Pancreas (tissue), 10 donors: ENCODE measurements at regions not wholly inside any gene's neighbourhood (a gene's known extent, or its start where the extent isn't known, plus 50 kb on each side); places are given as distances from the start of the nearest gene placed in this dataset.

Source experiments
- ATAC-seq, 4 donors: fragments of 200-7000 bp; cut with Tn5 transposase; one replicate each; pipeline versions ENCODE4 v1.8.0 to v1.9.1; 2020; ENCODE audit warnings: mild to moderate bottlenecking in 4 of 4, moderate library complexity in 4 of 4
- DNase-seq, 6 donors: peaks; one replicate each; pipeline ENCODE4 v3.0.0-alpha.2; 2020
- FAIRE-seq: peaks from 2 replicates; lab custom pipeline; 2012; peaks lifted over from hg19 to GRCh38; lab: Jason Lieb, UNC
- H3K27ac ChIP-seq, 4 donors: fragments of 200-600 bp; sonication (generic); 1 replicate in 3 of 4; 2 replicates in 1 of 4; pipeline versions ENCODE4 v1.5.0 to v1.8.0; 2020
- H3K27me3 ChIP-seq, 4 donors: fragments of 200-600 bp; one replicate each; pipeline ENCODE4 v1.8.0; 2021
- H3K36me3 ChIP-seq, 3 donors: fragments of 200-600 bp; sonication (generic) in 1 of 3; one replicate each; pipeline versions ENCODE4 v1.5.0 to v1.8.0; 2020 to 2021
- H3K4me1 ChIP-seq, 3 donors: fragments of 200-600 bp; one replicate each; pipeline ENCODE4 v1.8.0; 2021
- H3K4me3 ChIP-seq, 4 donors: fragments of 200-600 bp; sonication (generic) in 2 of 4; one replicate each; pipeline versions ENCODE4 v1.5.0 to v1.8.0; 2020 to 2021
- H3K9me3 ChIP-seq, 4 donors: fragments of 200-600 bp; one replicate each; pipeline ENCODE4 v1.8.0; 2021
- WGBS, 2 donors: extraction: QIAGEN DNeasy Blood & Tissue Kit; methylation state at CpG; one replicate each; pipeline ENCODE4 v1.1.7; 2013; 5-methylcytosine and 5-hydroxymethylcytosine counted together
- intact Hi-C, 3 donors: fragments of 100-400 bp; cut with DNase I; formaldehyde crosslinking; loops; one replicate each; pipeline versions ENCODE4 v1.11.1 to v1.14.2; 2022
- TF ChIP-seq, protein P1 (sequence below), 4 donors: fragments of 200-600 bp; sonication (generic) in 3 of 4; IDR thresholded peaks; one replicate each; pipeline versions ENCODE4 v1.5.0 to v1.8.0; 2021; ENCODE audit warnings: antibody characterized with exemption in 4 of 4
- donor health status: healthy with polysubstance abuse.
- donor health status: DM: no; HTN: no; CAD: no; lungs with moderate emphysema.
- donor health status: DM: no; HTN: no; CAD: no.
- donor health status: control.
- donor health status: control.
- donor health status: Bipolar disorder and iron deficiency.
- donor health status: DM: yes; HTN: yes; CAD: no.
- donor health status: DM: no; HTN: no; CAD: no.
- donor health status: DM: no; HTN: no; CAD: no.
- donor health status: DM: yes; HTN: yes; CAD: no.

DNA sequence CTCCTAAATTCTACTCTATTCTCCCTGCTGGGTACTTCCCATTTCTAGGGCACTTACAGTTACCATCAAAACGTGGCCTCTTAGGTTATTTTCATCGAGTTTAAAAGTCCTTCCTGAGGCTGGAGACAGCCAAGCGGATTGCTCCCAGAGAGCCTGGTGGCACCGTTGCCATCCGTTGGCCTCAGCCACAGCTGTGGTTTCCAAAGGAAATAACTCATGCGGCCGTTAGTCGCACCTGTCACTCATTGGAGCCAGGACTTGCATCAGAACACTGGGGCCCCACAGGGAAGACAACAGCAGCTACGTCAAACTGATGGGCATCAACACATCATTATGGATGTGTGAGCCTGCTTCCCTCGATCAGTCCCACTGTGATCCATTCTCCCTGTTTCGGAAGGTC, 453.4 kb downstream of the BCL11A start:
- DNase-seq (no peak), ATAC-seq (no peak), FAIRE-seq (no peak)
- TF ChIP-seq, protein P1, sequence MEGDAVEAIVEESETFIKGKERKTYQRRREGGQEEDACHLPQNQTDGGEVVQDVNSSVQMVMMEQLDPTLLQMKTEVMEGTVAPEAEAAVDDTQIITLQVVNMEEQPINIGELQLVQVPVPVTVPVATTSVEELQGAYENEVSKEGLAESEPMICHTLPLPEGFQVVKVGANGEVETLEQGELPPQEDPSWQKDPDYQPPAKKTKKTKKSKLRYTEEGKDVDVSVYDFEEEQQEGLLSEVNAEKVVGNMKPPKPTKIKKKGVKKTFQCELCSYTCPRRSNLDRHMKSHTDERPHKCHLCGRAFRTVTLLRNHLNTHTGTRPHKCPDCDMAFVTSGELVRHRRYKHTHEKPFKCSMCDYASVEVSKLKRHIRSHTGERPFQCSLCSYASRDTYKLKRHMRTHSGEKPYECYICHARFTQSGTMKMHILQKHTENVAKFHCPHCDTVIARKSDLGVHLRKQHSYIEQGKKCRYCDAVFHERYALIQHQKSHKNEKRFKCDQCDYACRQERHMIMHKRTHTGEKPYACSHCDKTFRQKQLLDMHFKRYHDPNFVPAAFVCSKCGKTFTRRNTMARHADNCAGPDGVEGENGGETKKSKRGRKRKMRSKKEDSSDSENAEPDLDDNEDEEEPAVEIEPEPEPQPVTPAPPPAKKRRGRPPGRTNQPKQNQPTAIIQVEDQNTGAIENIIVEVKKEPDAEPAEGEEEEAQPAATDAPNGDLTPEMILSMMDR (IDR thresholded peaks at IDR 0.05) = no peak
- H3K36me3 ChIP-seq = no peaks in the 10 kb centered on the region
- H3K27me3 ChIP-seq = no peaks in the 10 kb centered on the region
- H3K4me3 ChIP-seq = no peak overlapping the region
- H3K27ac ChIP-seq = no peak overlapping the region
- WGBS, 2 donors = 87 to 88% methylated on average over 11 of the region's 11 CpGs
- H3K4me1 ChIP-seq = peaks cover 0 to 12% (median 7%) of the 10 kb centered on the region in 3 donors
- intact Hi-C loops = no loop called here
- no peaks in the 10 kb centered on the region for H3K9me3 ChIP-seq

DNA sequence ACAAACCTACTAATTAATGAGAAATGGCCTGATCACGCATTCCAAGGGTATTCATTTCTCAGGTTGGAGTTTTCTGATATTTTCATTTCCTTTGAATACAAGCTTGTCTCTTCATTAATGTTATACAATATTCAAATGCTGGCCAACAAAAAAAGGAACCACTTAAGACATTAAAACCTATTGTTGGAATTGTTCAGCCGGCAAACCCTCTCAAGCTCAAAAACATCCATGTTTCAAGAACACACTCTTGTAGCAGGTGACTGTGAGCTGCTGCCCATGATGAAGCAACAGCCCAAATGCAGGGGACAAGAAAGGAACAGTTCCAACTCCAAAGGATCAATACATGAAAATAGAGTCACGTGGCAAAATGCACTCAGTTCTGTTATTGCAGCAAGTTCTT, 454.5 kb downstream of the BCL11A start:
- H3K4me3 ChIP-seq = no peak overlapping the region
- no peaks in the 10 kb centered on the region for H3K36me3 ChIP-seq
- no peak for ATAC-seq
- DNase-seq = no peak
- no peak overlapping the region for H3K27ac ChIP-seq
- H3K27me3 ChIP-seq = no peaks in the 10 kb centered on the region
- FAIRE-seq = no peak
- TF ChIP-seq, protein P1 (IDR thresholded peaks at IDR 0.05) = no peak
- H3K4me1 ChIP-seq = peaks cover 3 to 19% (median 12%) of the 10 kb centered on the region in 3 donors
- intact Hi-C loops = no loop called here
- WGBS, 2 donors = 66 to 69% methylated on average over 3 of the region's 3 CpGs
- no peaks in the 10 kb centered on the region for H3K9me3 ChIP-seq

DNA sequence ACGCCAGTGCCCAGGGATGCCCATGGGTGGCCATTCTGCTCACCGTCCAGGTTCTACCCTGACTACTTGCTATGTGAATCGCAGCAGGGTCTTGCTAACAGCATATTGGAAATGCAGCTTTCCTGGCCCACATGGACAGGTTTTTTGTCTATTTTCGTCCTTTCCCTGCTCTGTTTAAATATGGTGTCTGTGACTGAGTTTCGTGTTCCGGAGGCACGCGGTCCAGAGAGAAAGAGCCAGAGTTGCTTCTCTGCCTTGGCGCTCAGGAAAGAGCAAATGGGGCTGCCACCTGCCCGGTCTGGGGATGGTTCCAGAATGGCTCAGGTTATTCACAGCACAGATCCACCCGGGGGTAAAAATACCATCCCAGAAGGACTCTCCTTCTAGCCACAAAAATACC, 456.2 kb downstream of the BCL11A start:
- Histone ChIP-seq H3K27me3 (no peaks in the 10 kb centered on the region), H3K4me1 (peaks cover 19 to 36% (median 29%) of the 10 kb centered on the region in 3 donors), H3K4me3 (no peak overlapping the region), H3K36me3 (no peaks in the 10 kb centered on the region), H3K27ac (no peak overlapping the region), H3K9me3 (no peaks in the 10 kb centered on the region)
- no peak for FAIRE-seq
- intact Hi-C loops = no loop called here
- 98% methylated on average over 11 of the region's 11 CpGs for WGBS, 2 donors
- ATAC-seq = no peak
- TF ChIP-seq, protein P1 (IDR thresholded peaks at IDR 0.05) = no peak
- no peak for DNase-seq

DNA sequence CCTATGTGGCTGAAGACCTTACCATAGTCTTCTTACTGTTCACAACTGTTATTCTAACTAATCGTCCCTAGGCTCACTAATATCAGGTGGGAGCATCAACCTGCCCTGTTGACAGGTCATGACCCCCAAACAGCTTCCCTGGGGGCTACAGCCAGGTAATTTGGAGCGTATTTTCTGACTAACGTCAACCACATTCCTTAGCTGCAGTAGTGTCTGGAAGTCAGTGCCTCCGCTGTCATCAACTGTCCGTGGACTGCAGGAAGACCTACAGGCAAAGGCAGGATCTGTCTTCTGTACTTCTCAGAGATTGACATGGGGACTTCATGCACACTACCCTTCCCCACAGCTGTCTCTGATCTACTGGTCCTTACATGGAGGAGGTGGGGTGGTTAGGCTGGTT, 456.9 kb downstream of the BCL11A start:
- intact Hi-C loops = no loop called here
- DNase-seq (no peak), ATAC-seq (no peak), FAIRE-seq (no peak)
- TF ChIP-seq, protein P1 (IDR thresholded peaks at IDR 0.05) = no peak
- Histone ChIP-seq H3K27ac (no peak overlapping the region), H3K9me3 (no peaks in the 10 kb centered on the region), H3K36me3 (no peaks in the 10 kb centered on the region), H3K4me3 (no peak overlapping the region), H3K4me1 (peaks cover 24 to 43% (median 33%) of the 10 kb centered on the region in 3 donors), H3K27me3 (no peaks in the 10 kb centered on the region)
- WGBS, 2 donors = 95 to 98% methylated on average over 5 of the region's 5 CpGs

DNA sequence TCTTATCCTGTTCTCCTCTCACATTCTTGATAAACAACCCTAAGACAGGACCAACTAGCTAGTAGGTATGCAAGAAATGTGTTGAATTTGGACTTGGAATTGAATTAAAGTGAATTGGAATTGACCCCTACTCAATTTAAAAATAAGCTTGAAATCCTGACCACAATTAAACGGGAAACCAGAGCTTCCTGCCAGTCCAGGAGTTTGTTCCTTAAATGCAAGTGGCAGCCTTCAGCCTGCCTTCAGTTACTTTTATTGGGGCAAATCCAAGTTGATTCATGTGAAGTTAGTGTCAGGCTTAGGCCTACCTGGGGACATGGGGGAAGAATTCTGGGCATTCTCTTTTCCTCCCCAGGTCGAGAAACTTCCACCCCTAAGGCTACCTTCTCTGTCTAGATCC, 457.6 kb downstream of the BCL11A start:
- Histone ChIP-seq H3K36me3 (no peaks in the 10 kb centered on the region), H3K4me3 (no peak overlapping the region), H3K27ac (no peak overlapping the region), H3K27me3 (no peaks in the 10 kb centered on the region), H3K4me1 (peaks cover 28 to 48% (median 40%) of the 10 kb centered on the region in 3 donors), H3K9me3 (no peaks in the 10 kb centered on the region)
- WGBS, 2 donors = 86 to 89% methylated on average over 2 of the region's 2 CpGs
- FAIRE-seq (no peak), ATAC-seq (no peak), DNase-seq (no peak)
- TF ChIP-seq, protein P1 (IDR thresholded peaks at IDR 0.05) = no peak
- intact Hi-C loops = no loop called here
